ENCODE measurements at regions not wholly inside any gene's neighbourhood (a gene's known extent, or its start where the extent isn't known, plus 50 kb on each side); places are given as distances from the start of the nearest gene placed in this dataset.
"Not testable (repeated sequence)": the region's sequence is repeated elsewhere in the genome, so short reads cannot be mapped to it uniquely, and the experiment has no call there.

DNA sequence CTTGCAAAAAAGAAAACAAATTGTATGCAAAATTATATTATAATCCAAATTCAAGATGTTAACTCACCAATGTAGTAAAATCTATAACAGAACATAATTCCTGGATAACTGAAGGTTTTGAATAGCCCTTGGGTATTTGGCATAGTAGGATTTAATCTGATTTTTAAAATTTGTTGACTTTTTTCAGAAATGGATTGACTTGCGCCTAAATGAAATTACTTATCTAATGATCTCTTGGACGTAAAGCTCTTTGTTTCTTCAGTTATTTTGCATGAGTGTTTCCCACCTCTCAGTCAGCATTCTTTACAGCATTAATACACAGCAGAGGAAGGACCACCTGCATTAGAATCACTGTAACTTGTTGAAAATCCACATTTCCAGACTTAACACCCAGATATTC, 169.6 kb downstream of the SEPTIN7 start:
- no peak for FAIRE-seq
- no peak for DNase-seq (ENCODE audit: low spot score)

DNA sequence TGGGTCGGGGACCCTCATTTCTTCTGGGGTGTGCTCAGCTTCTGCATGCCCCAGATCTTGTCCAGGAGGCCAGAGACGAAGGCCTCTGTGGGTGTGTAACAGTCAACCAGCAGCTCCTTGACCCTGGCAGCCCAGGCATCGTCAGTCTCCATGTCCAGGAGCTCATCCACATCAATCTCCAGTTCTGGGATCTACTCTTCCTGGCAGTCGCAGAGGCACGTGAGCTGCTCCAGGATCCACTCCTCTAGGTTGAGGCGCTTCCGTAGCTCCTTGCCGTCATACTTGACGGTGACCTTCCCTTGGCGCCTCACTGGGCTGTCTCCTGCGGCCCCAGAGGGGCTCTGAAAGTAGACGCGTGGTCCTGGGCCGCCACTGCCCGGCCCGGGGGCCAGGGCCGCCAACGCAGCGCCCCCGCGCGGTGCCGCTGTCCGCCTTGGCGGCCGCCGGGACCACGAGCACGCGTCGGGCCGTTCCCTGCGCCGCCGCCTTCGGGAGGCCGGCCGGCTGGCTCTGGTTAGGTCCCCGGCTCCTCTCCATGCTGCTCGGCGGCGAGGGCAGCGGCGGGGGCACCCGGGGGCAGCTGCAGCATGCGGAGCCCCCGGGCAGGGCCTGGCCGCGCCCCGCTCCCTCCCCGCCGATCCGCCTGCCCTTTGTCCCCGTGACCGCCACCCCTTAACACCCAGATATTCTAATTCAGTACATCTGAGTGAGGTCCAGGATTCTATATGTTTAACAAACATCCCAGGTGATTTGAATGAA, 170.5 kb downstream of the SEPTIN7 start:
- FAIRE-seq = no peak
- no peak for DNase-seq (ENCODE audit: low spot score)

DNA sequence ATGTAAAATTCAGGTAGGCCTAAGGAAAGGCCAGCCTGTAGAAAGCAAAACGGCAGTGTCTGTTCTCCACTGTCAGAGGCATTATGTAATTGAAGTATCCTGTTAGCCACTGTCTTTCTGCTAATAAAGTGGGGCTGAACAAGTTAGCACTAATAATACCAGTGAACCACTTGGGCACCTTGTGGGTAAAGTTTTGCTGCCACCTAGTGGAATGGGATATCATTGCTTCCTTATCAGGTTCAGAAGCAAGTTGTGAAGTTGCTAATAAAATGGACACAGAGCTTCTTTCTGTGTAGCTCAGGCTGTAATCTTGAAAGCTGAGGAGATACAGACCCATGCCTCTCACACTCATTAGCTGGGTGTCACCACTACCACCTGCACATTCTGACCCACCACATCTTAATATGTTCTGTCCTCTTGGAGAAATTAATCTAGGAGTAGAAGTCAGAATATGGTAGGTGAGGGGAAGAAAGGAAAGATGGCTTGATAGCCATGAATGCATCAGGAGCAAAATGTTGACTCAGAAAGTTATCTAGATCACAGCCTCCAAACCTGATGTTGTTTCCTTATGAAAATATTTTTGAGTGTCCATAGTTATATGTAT, 175.1 kb downstream of the SEPTIN7 start:
- FAIRE-seq = peak; percentile 23

DNA sequence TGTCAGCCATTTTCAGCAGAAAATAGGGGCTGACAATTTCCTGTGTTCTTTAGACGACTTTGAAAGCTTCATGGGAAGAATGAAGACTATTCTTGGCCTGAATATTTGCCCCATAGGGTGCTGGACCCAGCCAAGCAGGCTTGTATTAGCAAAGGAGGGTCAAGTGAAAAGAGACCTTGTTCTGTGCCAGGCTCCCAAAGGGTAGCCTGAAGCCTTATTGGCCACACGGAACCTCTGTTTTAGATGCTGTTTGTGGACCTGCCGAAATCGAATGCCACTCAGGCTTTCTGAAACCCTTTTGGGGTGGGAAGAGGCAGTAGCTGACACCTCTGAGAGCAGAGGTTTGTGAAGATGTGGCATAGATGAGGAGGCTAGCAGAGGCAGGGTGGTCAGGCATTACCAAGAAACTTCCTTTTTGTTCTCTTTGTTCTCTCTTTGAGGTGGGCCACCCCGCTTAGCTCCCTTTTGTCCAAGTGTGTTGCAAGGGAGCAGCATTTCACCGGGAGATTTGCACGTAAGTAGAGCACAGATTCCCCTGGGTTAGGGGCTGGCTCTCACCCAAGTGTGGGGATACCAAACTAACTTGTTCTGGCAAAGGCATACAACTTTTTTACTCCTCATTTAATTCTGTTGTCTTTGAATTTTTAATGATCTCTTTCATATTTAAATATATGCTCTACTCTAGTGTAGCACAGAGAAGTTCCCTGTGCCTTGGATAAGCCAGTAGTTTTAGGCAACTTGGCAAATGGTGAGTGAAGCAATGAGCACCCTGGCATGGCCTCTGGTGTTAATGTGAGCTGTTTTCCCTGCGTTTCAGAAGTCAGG, 174.0 kb upstream of the EEPD1 start:
- not testable (repeated sequence) for FAIRE-seq; DNase-seq (ENCODE audit: low spot score)

More for the DNA sequence above, 175.1 kb downstream of the SEPTIN7 start:
- peak; percentile 49 for DNase-seq (ENCODE audit: low spot score)

DNA sequence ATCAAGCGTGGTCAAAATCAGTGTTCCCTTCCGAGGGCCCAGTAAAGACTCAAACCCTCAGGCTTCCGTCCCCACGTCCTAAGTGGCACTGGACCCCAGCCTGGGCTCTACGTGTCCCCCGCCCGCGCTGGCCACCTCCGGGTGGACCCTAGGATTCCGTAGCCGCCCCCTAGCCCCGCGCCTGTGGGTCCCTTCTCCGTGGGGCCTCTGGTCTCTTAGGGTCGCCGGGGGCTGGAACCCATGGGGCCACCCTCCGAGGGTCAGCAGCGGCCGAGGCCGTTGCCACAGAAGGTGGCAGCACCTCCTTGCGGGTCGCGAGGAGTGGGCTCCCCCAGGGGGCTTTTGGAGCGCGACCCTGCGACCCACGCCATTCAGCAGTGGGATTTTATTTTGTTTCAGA, 170.5 kb upstream of the EEPD1 start:
- no peak for DNase-seq (ENCODE audit: low spot score)
- FAIRE-seq = no peak

DNA sequence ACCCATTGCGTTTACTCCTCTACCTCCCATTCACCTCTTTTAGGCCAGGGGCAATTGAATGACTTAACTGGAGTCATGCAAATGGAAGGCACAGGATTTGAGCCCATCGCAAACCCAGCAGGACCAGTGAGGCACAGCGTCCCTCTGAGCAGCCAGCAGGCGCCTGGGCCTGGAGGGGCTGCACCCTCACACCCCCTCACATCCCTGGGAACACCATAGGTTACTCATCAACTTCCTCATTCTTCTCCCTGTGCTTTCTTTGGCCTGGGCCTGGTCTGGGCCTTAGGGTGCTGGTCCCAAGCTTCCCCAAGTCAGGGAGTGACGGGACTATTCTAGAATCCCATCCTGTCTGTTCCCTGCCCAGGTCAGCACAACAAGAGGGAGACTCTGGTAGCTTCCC, 169.4 kb upstream of the EEPD1 start:
- DNase-seq (ENCODE audit: low spot score) = no peak
- no peak for FAIRE-seq

DNA sequence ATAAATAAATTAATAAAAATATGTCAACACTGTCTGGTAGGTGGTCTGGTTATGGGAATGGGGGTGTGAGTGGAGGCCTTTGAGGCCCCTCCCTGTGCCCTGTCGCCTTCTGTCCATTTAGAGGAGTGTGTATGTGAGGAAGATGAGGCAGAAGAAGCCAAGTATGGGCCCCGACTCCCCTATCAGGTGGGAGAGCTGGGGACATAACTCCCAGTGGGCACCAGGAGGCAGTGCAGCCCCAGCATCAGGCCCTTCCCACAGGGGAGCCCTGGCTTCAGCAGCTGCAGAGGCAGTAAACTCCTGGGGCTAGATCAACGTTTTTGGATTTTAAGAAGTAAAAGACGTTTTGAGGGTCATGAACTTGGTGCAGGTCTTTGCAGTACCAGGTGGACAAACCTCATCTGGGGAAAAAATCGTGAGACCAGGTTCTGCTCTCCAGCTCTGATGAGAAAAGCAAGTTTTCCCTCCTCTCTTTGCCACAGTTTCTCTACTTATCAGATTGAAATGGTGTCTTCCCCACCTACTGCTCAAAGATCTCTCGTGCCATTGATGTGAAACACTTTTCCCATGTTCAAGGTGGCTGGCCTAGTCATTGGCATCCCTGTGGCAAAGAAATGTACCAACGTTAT, 167.8 kb upstream of the EEPD1 start:
- FAIRE-seq (peak; percentile 83), DNase-seq (ENCODE audit: low spot score) (peak; percentile 85)

DNA sequence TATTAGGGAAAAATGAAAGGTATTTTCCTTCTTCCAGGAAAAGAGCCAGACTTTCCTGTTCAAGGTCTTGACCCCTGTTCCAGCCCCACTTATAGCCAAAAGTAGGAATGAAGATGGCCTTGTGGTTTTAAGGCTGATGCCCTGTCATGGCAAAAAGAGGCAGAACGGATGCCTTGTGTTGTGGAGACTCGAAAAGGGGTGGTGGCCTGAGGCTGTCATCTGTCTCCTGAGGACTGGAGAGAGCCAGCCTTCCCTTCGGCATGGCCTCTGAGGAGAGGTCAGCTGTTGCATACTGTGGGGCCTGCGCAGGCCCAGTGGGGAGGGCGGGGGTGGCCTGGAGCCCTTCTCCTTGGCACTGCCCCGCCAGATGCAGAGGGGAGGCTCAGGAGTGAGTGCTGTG, 166.0 kb upstream of the EEPD1 start:
- no peak for DNase-seq (ENCODE audit: low spot score)
- FAIRE-seq = no peak

DNA sequence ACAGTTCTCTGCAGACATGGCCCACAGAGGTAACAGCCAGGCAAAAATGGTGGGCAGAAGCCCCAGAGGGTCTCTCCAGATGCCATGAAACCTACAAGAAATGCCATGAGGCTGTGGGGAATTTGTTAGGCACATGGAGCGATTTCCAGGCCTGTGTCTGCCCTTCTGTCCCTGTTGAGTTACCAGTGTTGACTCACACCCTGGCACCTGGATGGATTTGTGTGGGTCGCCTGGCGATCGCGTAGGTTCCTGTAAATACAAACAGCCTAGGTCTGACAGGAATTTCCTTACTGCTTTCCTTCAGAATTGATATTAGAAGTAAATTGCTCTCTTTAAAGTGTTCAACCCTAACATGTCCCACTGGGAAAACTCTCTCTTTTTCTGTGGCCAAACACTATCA, 164.9 kb upstream of the EEPD1 start:
- FAIRE-seq (no peak), DNase-seq (ENCODE audit: low spot score) (no peak)

DNA sequence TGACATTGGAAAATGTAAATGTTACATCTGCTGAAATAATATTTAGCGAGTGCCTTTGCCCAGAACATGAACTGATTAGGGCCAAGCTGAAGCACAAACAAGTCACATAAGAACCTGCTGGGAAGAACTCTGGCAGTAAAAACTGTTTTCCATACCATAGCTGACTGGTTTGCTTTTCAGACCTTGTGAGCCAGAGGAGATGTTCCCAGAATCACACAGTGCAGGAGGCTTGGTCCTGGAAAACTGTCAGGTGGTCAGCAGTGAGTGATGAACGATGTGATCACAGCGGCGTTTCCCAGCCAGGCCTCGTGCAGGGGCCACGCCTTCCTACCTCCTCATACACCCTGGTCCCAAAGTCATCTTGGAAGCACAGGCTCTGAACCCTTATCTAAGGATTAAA, 164.2 kb upstream of the EEPD1 start:
- FAIRE-seq (no peak), DNase-seq (ENCODE audit: low spot score) (no peak)

DNA sequence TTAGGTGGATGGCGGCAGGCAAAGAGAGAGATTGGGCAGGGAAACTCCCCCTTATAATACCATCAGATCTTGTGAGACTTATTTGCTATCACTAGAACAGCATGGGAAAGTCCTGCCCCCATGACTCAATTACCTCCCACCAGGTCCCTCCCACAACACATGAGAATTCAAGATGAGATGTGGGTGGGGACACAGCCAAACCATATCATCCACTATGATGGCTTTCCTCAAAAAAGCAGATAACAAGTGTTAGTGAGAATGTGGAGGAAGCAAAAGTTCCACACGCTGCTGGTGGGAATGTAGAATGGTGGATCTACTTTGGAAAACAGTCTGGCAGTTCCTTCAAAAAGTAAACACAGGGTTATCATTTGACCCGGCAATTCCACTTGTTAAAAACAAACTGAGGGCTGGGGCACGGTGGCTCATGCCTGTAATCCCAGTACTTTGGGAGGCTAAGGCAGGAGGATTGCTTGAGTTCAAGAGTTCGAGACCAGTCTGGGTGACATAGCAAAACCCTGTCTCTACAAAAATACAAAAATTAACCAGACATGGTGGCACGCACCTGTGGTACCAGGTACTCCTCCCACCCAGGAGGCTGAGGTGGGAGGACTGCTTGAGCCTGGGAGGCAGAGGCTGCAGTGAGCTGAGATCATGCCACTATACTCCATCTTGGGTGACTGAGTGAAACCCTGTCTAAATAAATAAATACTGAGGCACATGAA, 161.4 kb upstream of the EEPD1 start:
- no peak for FAIRE-seq
- no peak for DNase-seq (ENCODE audit: low spot score)

DNA sequence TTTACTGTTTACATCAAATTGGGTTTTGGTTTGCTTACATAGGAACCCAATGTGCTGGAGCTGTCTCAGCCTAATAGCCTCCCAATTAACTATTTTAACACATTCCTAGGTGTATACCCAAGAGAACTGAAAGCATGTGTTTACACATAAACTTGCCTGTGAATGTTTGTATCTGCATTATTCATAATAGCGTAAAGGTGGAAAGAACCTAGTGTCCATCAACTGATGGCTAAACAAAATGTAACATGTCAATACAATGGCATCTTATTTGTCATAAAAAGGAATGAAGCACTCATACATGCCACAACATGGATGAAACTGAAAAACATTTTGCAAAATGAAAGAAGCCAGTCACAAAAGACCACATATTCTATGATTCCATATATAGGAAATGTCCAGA, 160.6 kb upstream of the EEPD1 start:
- FAIRE-seq = peak; percentile 86
- DNase-seq (ENCODE audit: low spot score) = no peak

DNA sequence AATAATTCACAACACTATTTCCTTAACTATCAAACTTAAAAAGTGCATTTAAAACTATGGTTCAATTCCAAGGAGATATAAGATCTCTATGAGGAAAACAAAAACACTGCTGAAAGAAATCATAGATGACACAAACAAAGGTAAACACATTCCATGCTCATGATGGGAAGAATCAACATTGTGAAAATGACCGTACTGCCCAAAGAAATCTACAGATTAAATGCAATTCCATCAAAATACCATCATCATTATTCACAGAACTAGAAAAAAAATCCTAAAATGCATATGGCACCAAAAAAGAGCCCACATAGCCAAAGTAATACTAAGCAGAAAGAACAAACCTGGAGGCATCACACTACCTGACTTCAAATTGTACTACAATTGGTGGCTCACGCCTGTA, 159.9 kb upstream of the EEPD1 start:
- no peak for FAIRE-seq

DNA sequence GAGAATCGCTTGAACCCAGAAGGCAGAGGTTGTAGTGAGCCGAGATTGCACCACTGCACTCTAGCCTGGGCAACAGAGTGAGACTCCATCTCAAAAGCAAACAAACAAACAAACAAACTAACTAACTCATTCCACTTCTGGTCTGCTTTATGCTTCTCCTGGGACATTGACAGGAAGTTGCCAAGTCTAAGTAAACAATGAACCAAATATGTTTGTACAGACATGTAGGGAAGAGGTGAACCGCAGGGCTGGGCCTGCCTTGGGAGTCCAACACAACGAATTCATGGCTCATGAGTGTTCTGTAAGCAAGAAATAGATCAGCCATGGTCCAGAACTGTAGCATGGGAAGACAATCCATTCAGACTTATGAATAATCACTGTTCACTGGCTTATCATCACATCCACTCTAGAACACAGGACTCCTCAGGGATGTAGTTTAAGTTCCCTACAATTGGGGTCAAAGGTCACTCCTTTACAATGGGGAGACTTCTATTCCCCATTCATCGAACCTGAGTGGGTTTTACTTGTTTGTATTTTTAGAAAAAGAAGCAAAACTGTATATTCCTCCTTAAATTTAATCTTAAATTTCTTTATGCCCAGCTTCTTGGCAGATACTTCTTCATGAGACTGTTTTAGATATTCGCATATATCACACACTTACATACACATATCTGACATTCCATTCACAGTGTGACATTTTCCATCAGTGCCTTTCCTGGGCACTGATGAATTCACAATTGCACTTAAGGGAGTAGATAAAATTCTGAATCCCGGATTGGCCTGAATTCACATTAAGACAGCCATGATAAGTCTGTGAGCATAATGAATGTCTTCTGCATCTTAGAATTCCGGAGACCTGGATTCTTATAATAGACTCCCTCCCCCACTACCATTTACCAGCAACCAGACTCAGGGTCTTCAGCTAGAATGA, 159.1 kb upstream of the EEPD1 start:
- DNase-seq (ENCODE audit: low spot score) = no peak

More for the DNA sequence above, 159.9 kb upstream of the EEPD1 start:
- DNase-seq (ENCODE audit: low spot score) = no peak

DNA sequence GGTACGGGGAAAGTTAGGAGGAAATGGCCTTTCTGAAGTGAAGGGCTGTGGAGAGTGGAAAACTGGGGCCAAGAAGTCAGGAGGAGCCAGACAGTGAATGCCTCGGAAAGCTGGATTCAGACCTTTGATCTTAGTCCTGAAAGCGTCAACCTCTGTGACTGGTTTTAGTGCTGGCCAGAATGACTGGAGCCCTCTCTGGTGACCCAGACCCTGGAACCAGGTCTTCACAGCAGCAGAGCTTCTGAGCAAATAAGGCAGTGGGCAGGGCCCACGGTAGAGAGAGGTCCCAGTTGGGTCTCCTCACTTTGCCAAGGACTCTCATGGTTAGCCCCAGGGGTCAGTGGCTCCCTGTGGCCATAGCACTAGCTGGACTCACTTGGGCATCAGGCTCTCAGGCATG, 157.7 kb upstream of the EEPD1 start:
- FAIRE-seq = no peak

More for the DNA sequence above, 159.1 kb upstream of the EEPD1 start:
- FAIRE-seq = peak; percentile 83

DNA sequence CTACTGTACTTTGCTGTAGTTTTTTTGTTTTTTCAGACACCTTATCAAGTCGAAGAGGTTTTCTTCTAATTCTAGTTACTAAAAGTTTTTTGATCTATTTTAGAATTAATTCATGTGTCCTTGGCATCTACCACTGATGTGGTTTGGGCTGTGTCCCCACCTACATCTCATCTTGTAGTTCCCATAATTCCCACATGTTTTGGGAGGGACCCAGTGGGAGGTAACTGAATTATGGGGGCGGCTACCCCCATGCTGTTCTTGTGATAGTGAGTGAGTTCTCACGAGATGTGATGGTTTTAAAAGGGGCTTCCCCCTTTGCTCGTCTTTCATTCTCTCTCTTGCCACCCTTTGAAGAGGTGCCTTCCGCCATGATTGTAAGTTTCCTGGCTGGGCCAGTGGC, 154.6 kb upstream of the EEPD1 start:
- FAIRE-seq = no peak
- no peak for DNase-seq (ENCODE audit: low spot score)

More for the DNA sequence above, 157.7 kb upstream of the EEPD1 start:
- DNase-seq (ENCODE audit: low spot score) = no peak

DNA sequence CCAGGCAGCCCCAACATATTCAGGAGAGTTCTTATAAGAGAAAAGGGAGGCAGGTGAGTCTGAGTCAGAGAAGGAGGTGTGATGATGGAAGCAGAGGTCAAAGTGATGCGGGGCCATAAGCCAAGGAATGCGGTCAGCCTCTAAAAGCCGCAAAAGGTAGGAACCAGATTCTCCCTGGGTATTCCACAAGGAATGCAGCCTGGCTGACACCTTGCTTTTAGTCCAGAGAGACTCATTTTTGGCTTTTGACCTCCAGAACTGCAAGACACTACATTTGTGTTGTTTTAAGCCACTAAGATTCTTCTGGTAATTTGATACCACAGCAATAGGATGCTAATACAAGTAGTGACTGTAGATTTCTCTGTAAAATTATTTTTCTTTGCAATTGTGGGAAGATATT, 151.5 kb upstream of the EEPD1 start:
- DNase-seq (ENCODE audit: low spot score) = no peak
- no peak for FAIRE-seq

DNA sequence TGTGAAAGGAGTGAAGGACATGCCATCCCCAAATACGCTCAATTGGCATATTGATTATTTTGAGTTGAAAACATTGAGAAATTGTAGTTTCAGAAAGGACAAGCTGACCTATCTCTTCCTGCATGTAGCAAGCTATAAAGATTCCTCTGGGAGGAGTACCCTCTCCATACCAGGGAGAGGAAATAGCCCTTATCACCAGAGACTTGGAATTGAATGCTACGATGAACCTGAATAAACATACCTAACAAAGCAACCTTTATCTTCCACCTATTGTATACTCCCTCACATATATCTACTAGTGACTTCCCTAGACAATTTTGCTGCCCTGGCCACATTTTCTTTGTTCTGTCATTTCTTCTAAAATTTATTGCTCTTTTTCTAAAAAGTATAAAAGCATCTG, 150.2 kb upstream of the EEPD1 start:
- FAIRE-seq (no peak), DNase-seq (ENCODE audit: low spot score) (no peak)

DNA sequence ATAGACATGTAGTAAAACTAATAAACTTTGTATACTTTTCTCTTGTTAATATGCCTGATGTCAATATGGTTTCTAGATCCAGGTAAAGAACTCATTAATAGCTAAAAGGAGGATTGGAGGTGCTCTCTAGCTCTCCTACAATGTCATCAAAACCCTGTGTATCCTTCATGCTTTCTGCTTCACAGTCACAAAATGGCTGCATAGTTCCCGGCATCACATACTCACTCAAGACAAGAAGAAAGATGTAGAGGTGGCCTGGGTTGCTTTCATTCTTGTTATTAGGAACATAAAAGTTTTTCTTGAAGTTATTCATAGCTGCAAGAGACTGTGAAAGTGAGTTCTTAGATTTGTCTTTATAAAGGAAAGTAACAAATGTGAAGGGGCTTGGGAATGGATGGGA, 149.7 kb upstream of the EEPD1 start:
- FAIRE-seq (no peak), DNase-seq (ENCODE audit: low spot score) (no peak)

DNA sequence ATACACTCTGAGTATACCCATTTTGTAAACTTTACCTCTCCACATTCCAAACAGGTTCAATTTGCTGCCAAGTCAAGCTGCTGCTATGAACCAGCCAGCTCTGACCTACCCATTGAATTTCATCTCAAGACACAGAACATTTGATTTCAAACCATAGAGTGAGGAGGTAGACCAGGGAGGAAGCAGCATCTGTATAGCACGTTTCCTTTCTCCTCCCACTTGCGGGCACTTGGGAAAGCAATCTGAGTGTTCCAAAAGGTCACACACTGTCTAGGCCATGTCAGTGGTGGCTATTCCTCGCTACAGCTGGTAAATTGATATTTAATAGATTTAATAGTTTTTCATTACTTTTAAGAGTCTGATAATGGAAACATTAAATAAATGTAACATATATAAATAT, 147.8 kb upstream of the EEPD1 start:
- DNase-seq (ENCODE audit: low spot score) (no peak), FAIRE-seq (peak; percentile 58)
